CD14-positive monocyte (primary cell): ENCODE measurements at regions not wholly inside any gene's neighbourhood (a gene's known extent, or its start where the extent isn't known, plus 50 kb on each side); places are given as distances from the start of the nearest gene placed in this dataset.

Experiments used
- DNase-seq, 3 donors: peaks; one replicate each; pipeline ENCODE4 v3.0.0-alpha.2; 2011 to 2022
- H2AFZ ChIP-seq: 2 replicates; pipeline ENCODE4 v1.6.0; 2012; ENCODE audit warnings: mild to moderate bottlenecking, low read depth, low read length, inconsistent platforms; ENCODE audit not compliant: insufficient read depth, poor library complexity, severe bottlenecking
- H3K27ac ChIP-seq, 2 donors: 1 replicate in 1 of 2; 2 replicates in 1 of 2; pipeline ENCODE4 v1.5.1; 2012 to 2013; ENCODE audit warnings: low read length in 2 of 2, control low read depth in 1 of 2, inconsistent platforms in 1 of 2, low read depth in 1 of 2, mild to moderate bottlenecking in 1 of 2
- H3K27me3 ChIP-seq, 2 donors: one replicate each; pipeline versions ENCODE4 v1.6.0 to v1.6.1; 2011 to 2013; ENCODE audit warnings: low read length in 2 of 2; ENCODE audit not compliant: control insufficient read depth in 2 of 2, insufficient read depth in 2 of 2
- H3K36me3 ChIP-seq, 2 donors: replicated peaks in 1 of 2; 1 replicate in 1 of 2; 2 replicates in 1 of 2; pipeline versions ENCODE4 v1.5.1 to v1.6.1; 2012 to 2013; ENCODE audit warnings: low read length in 2 of 2, control low read depth in 1 of 2, inconsistent platforms in 1 of 2, mild to moderate bottlenecking in 1 of 2; ENCODE audit not compliant: insufficient read depth in 2 of 2, control insufficient read depth in 1 of 2
- H3K4me1 ChIP-seq, 2 donors: 1 replicate in 1 of 2; 2 replicates in 1 of 2; pipeline versions ENCODE4 v1.5.1 to v1.6.1; 2012 to 2013; ENCODE audit warnings: low read length in 2 of 2, control low read depth in 1 of 2, inconsistent platforms in 1 of 2, mild to moderate bottlenecking in 1 of 2, moderate library complexity in 1 of 2; ENCODE audit not compliant: insufficient read depth in 2 of 2, control insufficient read depth in 1 of 2
- H3K4me2 ChIP-seq: replicated peaks from 2 replicates; pipeline ENCODE3; 2012; ENCODE audit warnings: low read length, moderate library complexity, mild to moderate bottlenecking; ENCODE audit not compliant: poor library complexity, severe bottlenecking; ENCODE audit errors: extremely low read depth
- H3K4me3 ChIP-seq, 3 experiments: fragments of 200-600 bp in 1 of 3; sonication (generic) in 1 of 3; replicated peaks in 1 of 3; 1 replicate in 2 of 3; 2 replicates in 1 of 3; pipeline ENCODE4 v1.5.1; 2011 to 2013; ENCODE audit warnings: low read length in 3 of 3, mild to moderate bottlenecking in 3 of 3, control low read depth in 2 of 3, low read depth in 2 of 3, inconsistent platforms in 1 of 3, moderate library complexity in 1 of 3
- H3K79me2 ChIP-seq: 2 replicates; pipeline ENCODE4 v1.6.0; 2012; ENCODE audit warnings: mild to moderate bottlenecking, control low read depth, inconsistent platforms, low read length, moderate library complexity; ENCODE audit not compliant: insufficient read depth
- H3K9ac ChIP-seq: 2 replicates; pipeline ENCODE4 v1.6.0; 2017; ENCODE audit warnings: low read length, mild to moderate bottlenecking; ENCODE audit not compliant: insufficient read depth, poor library complexity, severe bottlenecking
- H3K9me3 ChIP-seq, 2 donors: replicated peaks in 1 of 2; 1 replicate in 1 of 2; 2 replicates in 1 of 2; pipeline versions ENCODE4 v1.5.1 to v1.6.1; 2012 to 2013; ENCODE audit warnings: low read length in 2 of 2, control low read depth in 1 of 2; ENCODE audit not compliant: control insufficient read depth in 1 of 2, insufficient read depth in 1 of 2
- H4K20me1 ChIP-seq: 2 replicates; pipeline ENCODE4 v1.6.0; 2012; ENCODE audit warnings: mild to moderate bottlenecking, low read length, control low read depth, moderate library complexity; ENCODE audit not compliant: insufficient read depth
- H3K27ac Mint-ChIP-seq, 7 donors: one replicate each; pipeline ENCODE4 v1.8.0; 2020; ENCODE audit warnings: mild to moderate bottlenecking in 7 of 7, mixed read lengths in 7 of 7, moderate library complexity in 6 of 7, inconsistent platforms in 2 of 7
- H3K27me3 Mint-ChIP-seq, 3 donors: one replicate each; pipeline ENCODE4 v1.8.0; 2021 to 2022; ENCODE audit warnings: low read depth in 3 of 3, mild to moderate bottlenecking in 3 of 3, mixed read lengths in 3 of 3, moderate library complexity in 3 of 3, inconsistent platforms in 1 of 3
- H3K36me3 Mint-ChIP-seq, 2 donors: one replicate each; pipeline ENCODE4 v1.8.0; 2020; ENCODE audit warnings: mixed read lengths in 2 of 2, inconsistent platforms in 1 of 2, mild to moderate bottlenecking in 1 of 2
- H3K4me1 Mint-ChIP-seq: one replicate; pipeline ENCODE4 v1.8.0; 2020; ENCODE audit warnings: mild to moderate bottlenecking, mixed read lengths
- H3K4me3 Mint-ChIP-seq, 2 donors: one replicate each; pipeline ENCODE4 v1.8.0; 2020; ENCODE audit warnings: mild to moderate bottlenecking in 2 of 2, mixed read lengths in 2 of 2, moderate library complexity in 1 of 2
- H3K9me3 Mint-ChIP-seq, 7 donors: one replicate each; pipeline ENCODE4 v1.8.0; 2020 to 2022; ENCODE audit warnings: mixed read lengths in 7 of 7, mild to moderate bottlenecking in 6 of 7, moderate library complexity in 6 of 7, inconsistent platforms in 2 of 7
- CTCF ChIP-seq: fragments of 200-600 bp; IDR thresholded peaks from one replicate; pipeline ENCODE4 v1.8.0; 2022; ENCODE audit warnings: antibody characterized with exemption, mild to moderate bottlenecking
- WGBS: methylation state at CpG from one replicate; pipeline ENCODE4 v1.1.5; 2013; ENCODE audit warnings: missing lambda C conversion rate; ENCODE audit not compliant: insufficient coverage; 5-methylcytosine and 5-hydroxymethylcytosine counted together
- intact Hi-C, 2 donors: fragments of 100-400 bp; cut with micrococcal nuclease; formaldehyde crosslinking; loops; one replicate each; pipeline versions ENCODE4 v1.15.0 to v1.15.1; 2023

- intact Hi-C loops = no loop called here
- peak; percentile 39 for TF ChIP-seq CTCF
- Histone ChIP-seq H3K27ac (no peak overlapping the region), H3K27me3 (no peaks in the 10 kb centered on the region), H3K9ac (no peak overlapping the region), H3K4me2 (no peak overlapping the region), H4K20me1 (no peaks in the 10 kb centered on the region), H3K4me3 (no peak overlapping the region), H3K36me3 (no peaks in the 10 kb centered on the region), H3K79me2 (no peaks in the 10 kb centered on the region), H3K9me3 (no peaks in the 10 kb centered on the region), H3K4me1 (peaks cover 16 to 27% of the 10 kb centered on the region in 2 donors), H2AFZ (no peak overlapping the region)
- WGBS = 4% methylated on average over 2 of the region's 3 CpGs
- no peak overlapping the region for H3K27ac Mint-ChIP-seq
- H3K4me1 Mint-ChIP-seq = peaks cover 32% of the 10 kb centered on the region
- peaks cover 0 to 1% (median 0%) of the 10 kb centered on the region in 3 donors for H3K27me3 Mint-ChIP-seq
- no peaks in the 10 kb centered on the region for H3K36me3 Mint-ChIP-seq
- peaks cover 0 to 8% (median 3%) of the 10 kb centered on the region in 7 donors for H3K9me3 Mint-ChIP-seq
- H3K4me3 Mint-ChIP-seq = no peak overlapping the region
- DNase-seq = peak; percentile 11 to 32 (median 22)
These were observed 148.4 kb upstream of the TOP1 start for GRCh38 chr20:40880063-40880728.

GRCh38 chr20:40880729-40881109 lies 147.9 kb upstream of the TOP1 start:
- Mint-ChIP-seq H3K4me3 (no peak overlapping the region), H3K27ac (peak overlapping the region in 1 of 7 donors; percentile 35)

More at GRCh38 chr20:40880729-40881109, 147.9 kb upstream of the TOP1 start:
- Histone ChIP-seq H4K20me1 (no peaks in the 10 kb centered on the region), H3K4me2 (no peak overlapping the region), H3K27ac (no peak overlapping the region), H3K36me3 (no peaks in the 10 kb centered on the region), H3K27me3 (no peaks in the 10 kb centered on the region), H3K79me2 (no peaks in the 10 kb centered on the region), H3K9ac (no peak overlapping the region), H3K4me3 (no peak overlapping the region), H3K4me1 (peaks cover 16 to 27% of the 10 kb centered on the region in 2 donors), H2AFZ (no peak overlapping the region), H3K9me3 (no peaks in the 10 kb centered on the region)
- Mint-ChIP-seq H3K27me3 (peaks cover 0 to 1% (median 0%) of the 10 kb centered on the region in 3 donors), H3K36me3 (no peaks in the 10 kb centered on the region), H3K4me1 (peaks cover 32% of the 10 kb centered on the region), H3K9me3 (peaks cover 0 to 8% (median 3%) of the 10 kb centered on the region in 7 donors)
- WGBS = 0% methylated on average over 1 of the region's 2 CpGs
- no peak for TF ChIP-seq CTCF
- intact Hi-C loops = no loop called here
- DNase-seq = no peak
